Astrocyte (in vitro differentiated cells and primary cell): ENCODE measurements at regions not wholly inside any gene's neighbourhood (a gene's known extent, or its start where the extent isn't known, plus 50 kb on each side); places are given as distances from the start of the nearest gene placed in this dataset.

Source experiments
- DNase-seq: peaks from one replicate; pipeline ENCODE4 v3.0.0-alpha.2; 2010; ENCODE audit warnings: low read depth
- FAIRE-seq: peaks from 2 replicates; lab custom pipeline; 2011; peaks lifted over from hg19 to GRCh38; lab: Jason Lieb, UNC
- H2AFZ ChIP-seq: 2 replicates; pipeline ENCODE4 v1.6.0; 2012; ENCODE audit warnings: low read depth, low read length, inconsistent platforms
- H3K27ac ChIP-seq: 2 replicates; pipeline ENCODE4 v1.5.1; 2011; ENCODE audit warnings: low read depth, low read length, inconsistent platforms
- H3K27me3 ChIP-seq: 2 replicates; pipeline ENCODE4 v1.6.0; 2011; ENCODE audit warnings: low read length, inconsistent platforms; ENCODE audit not compliant: insufficient read depth
- H3K36me3 ChIP-seq: 2 replicates; pipeline ENCODE4 v1.5.1; 2011; ENCODE audit warnings: low read length, inconsistent platforms; ENCODE audit not compliant: insufficient read depth
- H3K4me1 ChIP-seq: 2 replicates; pipeline ENCODE4 v1.5.1; 2011; ENCODE audit warnings: low read length, inconsistent platforms; ENCODE audit not compliant: insufficient read depth
- H3K4me2 ChIP-seq: 2 replicates; pipeline ENCODE4 v1.6.0; 2012; ENCODE audit warnings: low read length, inconsistent platforms
- H3K4me3 ChIP-seq: 2 replicates; pipeline ENCODE4 v1.5.1; 2011; ENCODE audit warnings: low read depth, mild to moderate bottlenecking, low read length, inconsistent platforms; ENCODE audit not compliant: insufficient read depth
- H3K79me2 ChIP-seq: 2 replicates; pipeline ENCODE4 v1.6.0; 2012; ENCODE audit warnings: mild to moderate bottlenecking, low read length, inconsistent platforms; ENCODE audit not compliant: insufficient read depth
- H3K9ac ChIP-seq: 2 replicates; pipeline ENCODE4 v1.6.0; 2012; ENCODE audit warnings: mild to moderate bottlenecking, low read length, inconsistent platforms
- H3K9me3 ChIP-seq: 2 replicates; pipeline ENCODE4 v1.5.1; 2012; ENCODE audit warnings: low read depth, mild to moderate bottlenecking, low read length, inconsistent platforms; ENCODE audit not compliant: insufficient read depth
- H4K20me1 ChIP-seq: 2 replicates; pipeline ENCODE4 v1.6.0; 2012; ENCODE audit warnings: low read length, inconsistent platforms; ENCODE audit not compliant: insufficient read depth
- H3K27ac Mint-ChIP-seq: one replicate; pipeline ENCODE4 v1.8.0; 2021; ENCODE audit warnings: mild to moderate bottlenecking, mixed read lengths; ENCODE audit not compliant: unreplicated experiment
- H3K27me3 Mint-ChIP-seq: one replicate; pipeline ENCODE4 v1.8.0; 2021; ENCODE audit warnings: low read depth, mixed read lengths; ENCODE audit not compliant: unreplicated experiment
- H3K36me3 Mint-ChIP-seq: one replicate; pipeline ENCODE4 v1.8.0; 2021; ENCODE audit warnings: low read depth, mixed read lengths; ENCODE audit not compliant: unreplicated experiment
- H3K4me1 Mint-ChIP-seq: one replicate; pipeline ENCODE4 v1.8.0; 2021; ENCODE audit warnings: low read depth, mixed read lengths; ENCODE audit not compliant: unreplicated experiment
- H3K4me3 Mint-ChIP-seq: one replicate; pipeline ENCODE4 v1.8.0; 2021; ENCODE audit warnings: mild to moderate bottlenecking, moderate library complexity, mixed read lengths; ENCODE audit not compliant: unreplicated experiment
- H3K9me3 Mint-ChIP-seq: one replicate; pipeline ENCODE4 v1.8.0; 2021; ENCODE audit warnings: mild to moderate bottlenecking, mixed read lengths; ENCODE audit not compliant: unreplicated experiment
- EZH2 ChIP-seq: IDR thresholded peaks from 2 replicates; pipeline ENCODE4 v1.6.1; 2012; ENCODE audit warnings: mild to moderate bottlenecking, low read length, inconsistent platforms; ENCODE audit not compliant: insufficient read depth
- TF ChIP-seq, protein P1 (sequence below): IDR thresholded peaks from 2 replicates; pipeline ENCODE4 v1.5.1; 2011; ENCODE audit warnings: low read depth, mild to moderate bottlenecking, inconsistent platforms, low read length, moderate library complexity; ENCODE audit not compliant: insufficient read depth

DNA sequence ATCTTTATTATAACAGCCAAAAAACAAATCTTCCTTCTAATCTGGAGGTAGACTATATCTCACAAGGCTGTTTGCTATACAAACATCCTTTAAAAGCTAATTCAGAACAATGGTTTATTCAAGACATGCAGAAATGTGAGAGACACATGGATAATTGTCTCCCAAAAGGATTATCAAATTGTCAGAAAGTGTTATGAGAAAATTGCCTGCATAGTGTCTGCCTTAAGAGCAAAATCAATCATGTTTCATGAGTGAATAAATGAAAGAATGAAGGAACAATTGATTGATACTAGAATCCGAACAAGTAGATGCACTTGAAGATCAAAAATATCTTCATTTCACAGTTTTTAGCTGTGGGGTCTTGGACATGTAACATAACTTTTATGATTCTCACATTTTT lies 621.7 kb upstream of the BOD1L1 start:
- no peaks in the 10 kb centered on the region for H3K36me3 ChIP-seq
- H3K4me3 Mint-ChIP-seq = no peak overlapping the region
- no peaks in the 10 kb centered on the region for H4K20me1 ChIP-seq
- TF ChIP-seq EZH2 = no peak
- TF ChIP-seq, protein P1, sequence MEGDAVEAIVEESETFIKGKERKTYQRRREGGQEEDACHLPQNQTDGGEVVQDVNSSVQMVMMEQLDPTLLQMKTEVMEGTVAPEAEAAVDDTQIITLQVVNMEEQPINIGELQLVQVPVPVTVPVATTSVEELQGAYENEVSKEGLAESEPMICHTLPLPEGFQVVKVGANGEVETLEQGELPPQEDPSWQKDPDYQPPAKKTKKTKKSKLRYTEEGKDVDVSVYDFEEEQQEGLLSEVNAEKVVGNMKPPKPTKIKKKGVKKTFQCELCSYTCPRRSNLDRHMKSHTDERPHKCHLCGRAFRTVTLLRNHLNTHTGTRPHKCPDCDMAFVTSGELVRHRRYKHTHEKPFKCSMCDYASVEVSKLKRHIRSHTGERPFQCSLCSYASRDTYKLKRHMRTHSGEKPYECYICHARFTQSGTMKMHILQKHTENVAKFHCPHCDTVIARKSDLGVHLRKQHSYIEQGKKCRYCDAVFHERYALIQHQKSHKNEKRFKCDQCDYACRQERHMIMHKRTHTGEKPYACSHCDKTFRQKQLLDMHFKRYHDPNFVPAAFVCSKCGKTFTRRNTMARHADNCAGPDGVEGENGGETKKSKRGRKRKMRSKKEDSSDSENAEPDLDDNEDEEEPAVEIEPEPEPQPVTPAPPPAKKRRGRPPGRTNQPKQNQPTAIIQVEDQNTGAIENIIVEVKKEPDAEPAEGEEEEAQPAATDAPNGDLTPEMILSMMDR = no peak
- H3K4me2 ChIP-seq = no peak overlapping the region
- no peaks in the 10 kb centered on the region for H3K79me2 ChIP-seq
- H3K4me3 ChIP-seq = no peak overlapping the region
- H3K9me3 Mint-ChIP-seq = no peaks in the 10 kb centered on the region
- no peaks in the 10 kb centered on the region for H3K4me1 Mint-ChIP-seq
- no peak overlapping the region for H2AFZ ChIP-seq
- no peak overlapping the region for H3K27ac Mint-ChIP-seq
- H3K4me1 ChIP-seq = no peaks in the 10 kb centered on the region
- H3K27me3 ChIP-seq = no peaks in the 10 kb centered on the region
- H3K36me3 Mint-ChIP-seq = no peaks in the 10 kb centered on the region
- FAIRE-seq (peak; percentile 13), DNase-seq (no peak)
- no peaks in the 10 kb centered on the region for H3K27me3 Mint-ChIP-seq
- H3K27ac ChIP-seq = no peak overlapping the region
- no peak overlapping the region for H3K9ac ChIP-seq
- no peaks in the 10 kb centered on the region for H3K9me3 ChIP-seq

- TF ChIP-seq EZH2 = no peak
- TF ChIP-seq, protein P1 = peak; percentile 60
- H3K9me3 Mint-ChIP-seq = no peaks in the 10 kb centered on the region
- Histone ChIP-seq H3K79me2 (no peaks in the 10 kb centered on the region), H3K9ac (no peak overlapping the region), H3K36me3 (no peaks in the 10 kb centered on the region), H2AFZ (no peak overlapping the region), H3K4me2 (no peak overlapping the region), H3K9me3 (no peaks in the 10 kb centered on the region), H3K27ac (no peak overlapping the region), H3K4me3 (no peak overlapping the region), H3K4me1 (no peaks in the 10 kb centered on the region), H3K27me3 (no peaks in the 10 kb centered on the region), H4K20me1 (no peaks in the 10 kb centered on the region)
- FAIRE-seq (peak; percentile 45), DNase-seq (peak; percentile 11)
- no peaks in the 10 kb centered on the region for H3K36me3 Mint-ChIP-seq
- H3K27me3 Mint-ChIP-seq = no peaks in the 10 kb centered on the region
- H3K27ac Mint-ChIP-seq = no peak overlapping the region
- H3K4me1 Mint-ChIP-seq = no peaks in the 10 kb centered on the region
- no peak overlapping the region for H3K4me3 Mint-ChIP-seq
Measured at GRCh38 chr4:14254252-14254651, 626.7 kb upstream of the BOD1L1 start.

GRCh38 chr4:14254926-14255325 lies 627.4 kb upstream of the BOD1L1 start:
- Histone ChIP-seq H3K27ac (no peak overlapping the region), H3K4me1 (no peaks in the 10 kb centered on the region), H3K9ac (no peak overlapping the region), H4K20me1 (no peaks in the 10 kb centered on the region), H3K36me3 (no peaks in the 10 kb centered on the region), H3K27me3 (no peaks in the 10 kb centered on the region), H3K9me3 (no peaks in the 10 kb centered on the region), H3K4me2 (no peak overlapping the region), H2AFZ (no peak overlapping the region), H3K79me2 (no peaks in the 10 kb centered on the region), H3K4me3 (no peak overlapping the region)
- Mint-ChIP-seq H3K27ac (no peak overlapping the region), H3K27me3 (peaks cover 2% of the 10 kb centered on the region), H3K9me3 (no peaks in the 10 kb centered on the region), H3K4me1 (no peaks in the 10 kb centered on the region), H3K4me3 (no peak overlapping the region), H3K36me3 (no peaks in the 10 kb centered on the region)
- FAIRE-seq = no peak
- no peak for DNase-seq
- TF ChIP-seq, protein P1 = no peak
- TF ChIP-seq EZH2 = no peak
